HL-60 (cell line): ENCODE measurements at regions not wholly inside any gene's neighbourhood (a gene's known extent, or its start where the extent isn't known, plus 50 kb on each side); places are given as distances from the start of the nearest gene placed in this dataset.

Experiments
- DNase-seq, 2 experiments: peaks; one replicate each; pipeline ENCODE4 v3.0.0-alpha.2; 2010 to 2020; ENCODE audit warnings: low read depth in 1 of 2, low spot score in 1 of 2
- H3K27ac ChIP-seq: fragments of 250-450 bp; sonication (Bioruptor Pico); replicated peaks from 2 replicates; pipeline ENCODE4 v1.5.1; 2020; ENCODE audit warnings: mild to moderate bottlenecking, moderate library complexity
- H3K27me3 ChIP-seq: fragments of 250-450 bp; sonication (Bioruptor Pico); 2 replicates; pipeline ENCODE4 v1.5.1; 2021; ENCODE audit warnings: mild to moderate bottlenecking, moderate library complexity; ENCODE audit not compliant: insufficient read depth, poor library complexity, severe bottlenecking
- H3K4me3 ChIP-seq: replicated peaks from 2 replicates; pipeline ENCODE4 v1.5.1; 2011; ENCODE audit warnings: mild to moderate bottlenecking, control low read depth, low read length; ENCODE audit not compliant: insufficient read depth
- GABPA ChIP-seq: IDR thresholded peaks from 2 replicates; pipeline ENCODE4 v1.6.1; 2012; ENCODE audit warnings: low read depth
- POLR2AphosphoS5 ChIP-seq: IDR thresholded peaks from 2 replicates; pipeline ENCODE4 v1.6.1; 2012; ENCODE audit warnings: low read depth
- SPI1 ChIP-seq: IDR thresholded peaks from 2 replicates; pipeline ENCODE4 v1.6.1; 2012; ENCODE audit warnings: low read depth, mild to moderate bottlenecking, borderline replicate concordance
- TF ChIP-seq, protein P1 (sequence below): IDR thresholded peaks from one replicate; pipeline ENCODE4 v1.5.1; 2011; ENCODE audit warnings: low read length, control low read depth, inconsistent platforms; ENCODE audit not compliant: insufficient read depth
- TF ChIP-seq, protein P2 (sequence below): IDR thresholded peaks from 2 replicates; pipeline ENCODE4 v1.6.1; 2012; ENCODE audit warnings: low read depth; ENCODE audit not compliant: insufficient replicate concordance

- TF ChIP-seq, protein P1, sequence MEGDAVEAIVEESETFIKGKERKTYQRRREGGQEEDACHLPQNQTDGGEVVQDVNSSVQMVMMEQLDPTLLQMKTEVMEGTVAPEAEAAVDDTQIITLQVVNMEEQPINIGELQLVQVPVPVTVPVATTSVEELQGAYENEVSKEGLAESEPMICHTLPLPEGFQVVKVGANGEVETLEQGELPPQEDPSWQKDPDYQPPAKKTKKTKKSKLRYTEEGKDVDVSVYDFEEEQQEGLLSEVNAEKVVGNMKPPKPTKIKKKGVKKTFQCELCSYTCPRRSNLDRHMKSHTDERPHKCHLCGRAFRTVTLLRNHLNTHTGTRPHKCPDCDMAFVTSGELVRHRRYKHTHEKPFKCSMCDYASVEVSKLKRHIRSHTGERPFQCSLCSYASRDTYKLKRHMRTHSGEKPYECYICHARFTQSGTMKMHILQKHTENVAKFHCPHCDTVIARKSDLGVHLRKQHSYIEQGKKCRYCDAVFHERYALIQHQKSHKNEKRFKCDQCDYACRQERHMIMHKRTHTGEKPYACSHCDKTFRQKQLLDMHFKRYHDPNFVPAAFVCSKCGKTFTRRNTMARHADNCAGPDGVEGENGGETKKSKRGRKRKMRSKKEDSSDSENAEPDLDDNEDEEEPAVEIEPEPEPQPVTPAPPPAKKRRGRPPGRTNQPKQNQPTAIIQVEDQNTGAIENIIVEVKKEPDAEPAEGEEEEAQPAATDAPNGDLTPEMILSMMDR, result no peak
- TF ChIP-seq, protein P2, sequence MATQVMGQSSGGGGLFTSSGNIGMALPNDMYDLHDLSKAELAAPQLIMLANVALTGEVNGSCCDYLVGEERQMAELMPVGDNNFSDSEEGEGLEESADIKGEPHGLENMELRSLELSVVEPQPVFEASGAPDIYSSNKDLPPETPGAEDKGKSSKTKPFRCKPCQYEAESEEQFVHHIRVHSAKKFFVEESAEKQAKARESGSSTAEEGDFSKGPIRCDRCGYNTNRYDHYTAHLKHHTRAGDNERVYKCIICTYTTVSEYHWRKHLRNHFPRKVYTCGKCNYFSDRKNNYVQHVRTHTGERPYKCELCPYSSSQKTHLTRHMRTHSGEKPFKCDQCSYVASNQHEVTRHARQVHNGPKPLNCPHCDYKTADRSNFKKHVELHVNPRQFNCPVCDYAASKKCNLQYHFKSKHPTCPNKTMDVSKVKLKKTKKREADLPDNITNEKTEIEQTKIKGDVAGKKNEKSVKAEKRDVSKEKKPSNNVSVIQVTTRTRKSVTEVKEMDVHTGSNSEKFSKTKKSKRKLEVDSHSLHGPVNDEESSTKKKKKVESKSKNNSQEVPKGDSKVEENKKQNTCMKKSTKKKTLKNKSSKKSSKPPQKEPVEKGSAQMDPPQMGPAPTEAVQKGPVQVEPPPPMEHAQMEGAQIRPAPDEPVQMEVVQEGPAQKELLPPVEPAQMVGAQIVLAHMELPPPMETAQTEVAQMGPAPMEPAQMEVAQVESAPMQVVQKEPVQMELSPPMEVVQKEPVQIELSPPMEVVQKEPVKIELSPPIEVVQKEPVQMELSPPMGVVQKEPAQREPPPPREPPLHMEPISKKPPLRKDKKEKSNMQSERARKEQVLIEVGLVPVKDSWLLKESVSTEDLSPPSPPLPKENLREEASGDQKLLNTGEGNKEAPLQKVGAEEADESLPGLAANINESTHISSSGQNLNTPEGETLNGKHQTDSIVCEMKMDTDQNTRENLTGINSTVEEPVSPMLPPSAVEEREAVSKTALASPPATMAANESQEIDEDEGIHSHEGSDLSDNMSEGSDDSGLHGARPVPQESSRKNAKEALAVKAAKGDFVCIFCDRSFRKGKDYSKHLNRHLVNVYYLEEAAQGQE, result no peak
- TF ChIP-seq POLR2AphosphoS5, result no peak
- no peak for TF ChIP-seq SPI1
- TF ChIP-seq GABPA, result no peak
- Histone ChIP-seq H3K27ac (no peak overlapping the region), H3K4me3 (no peak overlapping the region), H3K27me3 (no peaks in the 10 kb centered on the region)
- DNase-seq, result no peak
Measured at GRCh38 chr3:107945417-107946094, 145.3 kb downstream of the CD47 start.

GRCh38 chr3:107943786-107944523 lies 146.9 kb downstream of the CD47 start:
- TF ChIP-seq, protein P2, result no peak
- TF ChIP-seq, protein P1, result no peak
- TF ChIP-seq POLR2AphosphoS5 (no peak), GABPA (no peak), SPI1 (no peak)
- Histone ChIP-seq H3K4me3 (no peak overlapping the region), H3K27me3 (no peaks in the 10 kb centered on the region), H3K27ac (no peak overlapping the region)
- peak; percentile 38 to 73 for DNase-seq

DNA sequence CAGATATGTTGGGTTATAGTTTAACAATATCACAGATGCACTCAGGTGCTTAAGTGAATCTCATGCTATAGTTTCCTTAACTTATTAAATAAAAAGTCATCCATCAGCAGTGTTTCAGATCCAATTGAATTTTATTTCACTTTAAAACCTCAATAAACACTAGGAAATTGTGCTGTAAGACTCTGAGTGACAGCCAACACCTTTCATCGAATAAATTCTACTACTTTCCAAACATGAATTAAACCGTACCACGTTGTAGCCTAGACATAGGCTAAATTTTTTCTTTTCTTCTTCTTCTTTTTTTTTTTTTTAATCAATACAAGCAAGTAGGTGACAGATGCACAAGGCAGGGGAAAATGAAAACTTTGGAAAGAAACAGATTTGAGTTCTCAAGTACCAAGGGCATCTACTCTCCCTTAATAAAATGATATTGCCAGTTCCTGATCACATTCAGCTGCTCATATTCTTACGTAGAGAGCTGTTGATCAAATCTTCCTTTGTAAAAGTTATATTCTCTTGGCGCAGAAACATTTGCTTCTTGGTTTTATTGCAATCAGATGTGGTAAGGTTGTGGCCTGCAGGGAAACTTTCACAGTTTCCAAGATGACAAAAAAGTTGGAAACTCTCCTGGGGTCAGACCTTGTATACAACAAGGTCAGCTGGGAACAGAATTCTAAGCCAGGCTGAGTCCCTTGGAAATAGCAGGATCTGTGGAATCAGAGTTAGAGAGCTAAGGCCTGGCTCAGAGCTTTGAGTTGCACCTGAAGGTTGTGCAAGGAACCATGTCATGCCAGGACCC lies 147.7 kb downstream of the CD47 start:
- DNase-seq, result no peak
- Histone ChIP-seq H3K27ac (no peak overlapping the region), H3K4me3 (no peak overlapping the region), H3K27me3 (no peaks in the 10 kb centered on the region)
- TF ChIP-seq GABPA (no peak), SPI1 (no peak), POLR2AphosphoS5 (no peak)
- TF ChIP-seq, protein P1, result no peak
- TF ChIP-seq, protein P2, result no peak
